ENCODE measurements at regions not wholly inside any gene's neighbourhood (a gene's known extent, or its start where the extent isn't known, plus 50 kb on each side); places are given as distances from the start of the nearest gene placed in this dataset.
A peak's percentile ranks its signal among the peaks of the same experiment; 100 is the strongest.

- no peak for DNase-seq (ENCODE audit: low read depth)
- no peak overlapping the region for H3K4me3 ChIP-seq (ENCODE audit: low read length)
- H3K36me3 ChIP-seq (ENCODE audit: control insufficient read depth, insufficient read depth, low read length, severe bottlenecking), result no peaks in the 10 kb centered on the region
These were observed 419.3 kb upstream of the TNP1 start for GRCh38 chr2:217279140-217279539.

GRCh38 chr2:217277646-217278398 lies 418.0 kb upstream of the TNP1 start:
- no peak overlapping the region for H3K4me3 ChIP-seq (ENCODE audit: low read length)
- no peak overlapping the region for H3K9ac ChIP-seq (ENCODE audit: low read length)
- no peaks in the 10 kb centered on the region for H3K36me3 ChIP-seq (ENCODE audit: control insufficient read depth, insufficient read depth, low read length, severe bottlenecking)
- H3K9me3 ChIP-seq (ENCODE audit: control insufficient read depth, low read length), result no peaks in the 10 kb centered on the region
- DNase-seq (ENCODE audit: low read depth), result peak; percentile 71
- H3K4me1 ChIP-seq (ENCODE audit: control insufficient read depth, insufficient read depth, low read length), result peaks cover 21% of the 10 kb centered on the region
- H3K27me3 ChIP-seq (replicated peaks; ENCODE audit: control insufficient read depth, insufficient read depth, low read length), result no peaks in the 10 kb centered on the region

More at GRCh38 chr2:217279140-217279539, 419.3 kb upstream of the TNP1 start:
- Histone ChIP-seq H3K9ac (ENCODE audit: low read length) (peak overlapping the region; percentile 4), H3K27me3 (replicated peaks; ENCODE audit: control insufficient read depth, insufficient read depth, low read length) (no peaks in the 10 kb centered on the region), H3K4me1 (ENCODE audit: control insufficient read depth, insufficient read depth, low read length) (peaks cover 22% of the 10 kb centered on the region), H3K9me3 (ENCODE audit: control insufficient read depth, low read length) (no peaks in the 10 kb centered on the region)

GRCh38 chr2:217276433-217276832 lies 416.6 kb upstream of the TNP1 start:
- no peaks in the 10 kb centered on the region for H3K36me3 ChIP-seq (ENCODE audit: control insufficient read depth, insufficient read depth, low read length, severe bottlenecking)
- no peak overlapping the region for H3K9ac ChIP-seq (ENCODE audit: low read length)
- H3K4me3 ChIP-seq (ENCODE audit: low read length), result no peak overlapping the region
- H3K27me3 ChIP-seq (replicated peaks; ENCODE audit: control insufficient read depth, insufficient read depth, low read length), result no peaks in the 10 kb centered on the region
- H3K9me3 ChIP-seq (ENCODE audit: control insufficient read depth, low read length), result no peaks in the 10 kb centered on the region
- DNase-seq (ENCODE audit: low read depth), result no peak
- peaks cover 27% of the 10 kb centered on the region for H3K4me1 ChIP-seq (ENCODE audit: control insufficient read depth, insufficient read depth, low read length)

GRCh38 chr2:217275091-217275490 lies 415.2 kb upstream of the TNP1 start:
- DNase-seq (ENCODE audit: low read depth), result no peak
- no peaks in the 10 kb centered on the region for H3K27me3 ChIP-seq (replicated peaks; ENCODE audit: control insufficient read depth, insufficient read depth, low read length)

GRCh38 chr2:217274578-217274977 lies 414.7 kb upstream of the TNP1 start:
- Histone ChIP-seq H3K9ac (ENCODE audit: low read length) (no peak overlapping the region), H3K4me1 (ENCODE audit: control insufficient read depth, insufficient read depth, low read length) (peaks cover 23% of the 10 kb centered on the region), H3K4me3 (ENCODE audit: low read length) (no peak overlapping the region), H3K27me3 (replicated peaks; ENCODE audit: control insufficient read depth, insufficient read depth, low read length) (no peaks in the 10 kb centered on the region), H3K9me3 (ENCODE audit: control insufficient read depth, low read length) (no peaks in the 10 kb centered on the region), H3K36me3 (ENCODE audit: control insufficient read depth, insufficient read depth, low read length, severe bottlenecking) (no peaks in the 10 kb centered on the region)
- no peak for DNase-seq (ENCODE audit: low read depth)

More at GRCh38 chr2:217275091-217275490, 415.2 kb upstream of the TNP1 start:
- Histone ChIP-seq H3K9me3 (ENCODE audit: control insufficient read depth, low read length) (no peaks in the 10 kb centered on the region), H3K36me3 (ENCODE audit: control insufficient read depth, insufficient read depth, low read length, severe bottlenecking) (no peaks in the 10 kb centered on the region), H3K4me1 (ENCODE audit: control insufficient read depth, insufficient read depth, low read length) (peaks cover 27% of the 10 kb centered on the region), H3K4me3 (ENCODE audit: low read length) (no peak overlapping the region), H3K9ac (ENCODE audit: low read length) (no peak overlapping the region)

- Histone ChIP-seq H3K9me3 (ENCODE audit: control insufficient read depth, low read length) (no peaks in the 10 kb centered on the region), H3K9ac (ENCODE audit: low read length) (no peak overlapping the region), H3K27me3 (replicated peaks; ENCODE audit: control insufficient read depth, insufficient read depth, low read length) (no peaks in the 10 kb centered on the region)
These were observed 414.0 kb upstream of the TNP1 start for GRCh38 chr2:217273851-217274250.

GRCh38 chr2:217273162-217273561 lies 413.3 kb upstream of the TNP1 start:
- DNase-seq (ENCODE audit: low read depth), result no peak
- H3K36me3 ChIP-seq (ENCODE audit: control insufficient read depth, insufficient read depth, low read length, severe bottlenecking), result no peaks in the 10 kb centered on the region
- H3K4me1 ChIP-seq (ENCODE audit: control insufficient read depth, insufficient read depth, low read length), result peaks cover 14% of the 10 kb centered on the region
- H3K4me3 ChIP-seq (ENCODE audit: low read length), result no peak overlapping the region
- no peak overlapping the region for H3K9ac ChIP-seq (ENCODE audit: low read length)
- no peaks in the 10 kb centered on the region for H3K27me3 ChIP-seq (replicated peaks; ENCODE audit: control insufficient read depth, insufficient read depth, low read length)
- H3K9me3 ChIP-seq (ENCODE audit: control insufficient read depth, low read length), result peaks cover 3% of the 10 kb centered on the region

More at GRCh38 chr2:217273851-217274250, 414.0 kb upstream of the TNP1 start:
- no peak for DNase-seq (ENCODE audit: low read depth)
- H3K4me1 ChIP-seq (ENCODE audit: control insufficient read depth, insufficient read depth, low read length), result peaks cover 16% of the 10 kb centered on the region
- H3K4me3 ChIP-seq (ENCODE audit: low read length), result no peak overlapping the region
- no peaks in the 10 kb centered on the region for H3K36me3 ChIP-seq (ENCODE audit: control insufficient read depth, insufficient read depth, low read length, severe bottlenecking)

GRCh38 chr2:217271813-217272212 lies 411.9 kb upstream of the TNP1 start:
- no peaks in the 10 kb centered on the region for H3K36me3 ChIP-seq (ENCODE audit: control insufficient read depth, insufficient read depth, low read length, severe bottlenecking)
- DNase-seq (ENCODE audit: low read depth), result no peak
- H3K9ac ChIP-seq (ENCODE audit: low read length), result no peak overlapping the region
- no peak overlapping the region for H3K4me3 ChIP-seq (ENCODE audit: low read length)
- H3K9me3 ChIP-seq (ENCODE audit: control insufficient read depth, low read length), result peaks cover 16% of the 10 kb centered on the region
- H3K27me3 ChIP-seq (replicated peaks; ENCODE audit: control insufficient read depth, insufficient read depth, low read length), result no peaks in the 10 kb centered on the region
- peaks cover 14% of the 10 kb centered on the region for H3K4me1 ChIP-seq (ENCODE audit: control insufficient read depth, insufficient read depth, low read length)

- Histone ChIP-seq H3K4me3 (ENCODE audit: low read length) (no peak overlapping the region), H3K9me3 (ENCODE audit: control insufficient read depth, low read length) (peaks cover 18% of the 10 kb centered on the region), H3K9ac (ENCODE audit: low read length) (no peak overlapping the region), H3K4me1 (ENCODE audit: control insufficient read depth, insufficient read depth, low read length) (peaks cover 14% of the 10 kb centered on the region), H3K36me3 (ENCODE audit: control insufficient read depth, insufficient read depth, low read length, severe bottlenecking) (no peaks in the 10 kb centered on the region), H3K27me3 (replicated peaks; ENCODE audit: control insufficient read depth, insufficient read depth, low read length) (no peaks in the 10 kb centered on the region)
- peak; percentile 84 for DNase-seq (ENCODE audit: low read depth)
These were observed 410.7 kb upstream of the TNP1 start for GRCh38 chr2:217270485-217271121.

- H3K27me3 ChIP-seq (replicated peaks; ENCODE audit: control insufficient read depth, insufficient read depth, low read length), result no peaks in the 10 kb centered on the region
- H3K4me3 ChIP-seq (ENCODE audit: low read length), result no peak overlapping the region
- DNase-seq (ENCODE audit: low read depth), result no peak
- no peaks in the 10 kb centered on the region for H3K36me3 ChIP-seq (ENCODE audit: control insufficient read depth, insufficient read depth, low read length, severe bottlenecking)
- peaks cover 18% of the 10 kb centered on the region for H3K9me3 ChIP-seq (ENCODE audit: control insufficient read depth, low read length)
- peaks cover 14% of the 10 kb centered on the region for H3K4me1 ChIP-seq (ENCODE audit: control insufficient read depth, insufficient read depth, low read length)
- H3K9ac ChIP-seq (ENCODE audit: low read length), result no peak overlapping the region
These were observed 410.0 kb upstream of the TNP1 start for GRCh38 chr2:217269701-217270484.

GRCh38 chr2:217268978-217269377 lies 409.1 kb upstream of the TNP1 start:
- no peak overlapping the region for H3K4me3 ChIP-seq (ENCODE audit: low read length)
- DNase-seq (ENCODE audit: low read depth), result no peak
- H3K9me3 ChIP-seq (ENCODE audit: control insufficient read depth, low read length), result peaks cover 18% of the 10 kb centered on the region
- H3K36me3 ChIP-seq (ENCODE audit: control insufficient read depth, insufficient read depth, low read length, severe bottlenecking), result no peaks in the 10 kb centered on the region
- no peak overlapping the region for H3K9ac ChIP-seq (ENCODE audit: low read length)
- H3K4me1 ChIP-seq (ENCODE audit: control insufficient read depth, insufficient read depth, low read length), result peaks cover 13% of the 10 kb centered on the region
- no peaks in the 10 kb centered on the region for H3K27me3 ChIP-seq (replicated peaks; ENCODE audit: control insufficient read depth, insufficient read depth, low read length)

All from adipocyte (in vitro differentiated cells).